Neural cell (in vitro differentiated cells): ENCODE measurements at regions not wholly inside any gene's neighbourhood (a gene's known extent, or its start where the extent isn't known, plus 50 kb on each side); places are given as distances from the start of the nearest gene placed in this dataset.

Source experiments
- H2AFZ ChIP-seq: fragments of 200-600, 300-800 bp; sonication (generic), shearing (Covaris generic); 2 replicates; pipeline ENCODE4 v1.6.0; 2014; ENCODE audit warnings: low read depth, mild to moderate bottlenecking, antibody characterized with exemption, low read length, moderate library complexity
- H3F3A ChIP-seq: fragments of 200-600 bp; shearing (Covaris generic); 2 replicates; pipeline ENCODE4 v1.6.1; 2016; ENCODE audit warnings: mild to moderate bottlenecking, moderate library complexity, mixed read lengths, antibody characterized with exemption, low read length; ENCODE audit not compliant: insufficient read depth, poor library complexity, severe bottlenecking
- H3K27ac ChIP-seq: fragments of 200-600, 300-800 bp; sonication (generic), shearing (Covaris generic); 2 replicates; pipeline ENCODE4 v1.5.1; 2014; ENCODE audit warnings: mild to moderate bottlenecking, low read length, moderate library complexity
- H3K27me3 ChIP-seq: fragments of 300-800, 200-600 bp; sonication (generic), shearing (Covaris generic); 2 replicates; pipeline ENCODE4 v1.6.0; 2014; ENCODE audit warnings: mild to moderate bottlenecking, low read depth, low read length, moderate library complexity; ENCODE audit not compliant: insufficient read depth
- H3K36me3 ChIP-seq: fragments of 300-800, 200-600 bp; sonication (generic), shearing (Covaris generic); 2 replicates; pipeline ENCODE4 v1.5.1; 2014; ENCODE audit warnings: mild to moderate bottlenecking, antibody characterized with exemption, low read length, moderate library complexity; ENCODE audit not compliant: insufficient read depth
- H3K4me2 ChIP-seq: fragments of 300-800, 200-600 bp; sonication (generic), shearing (Covaris generic); 2 replicates; pipeline ENCODE4 v1.6.0; 2014; ENCODE audit warnings: mild to moderate bottlenecking, low read length
- H3K4me3 ChIP-seq: fragments of 300-800, 200-600 bp; sonication (generic), shearing (Covaris generic); 2 replicates; pipeline ENCODE4 v1.5.1; 2014; ENCODE audit warnings: mild to moderate bottlenecking, low read length, moderate library complexity
- H3K79me2 ChIP-seq: fragments of 200-600 bp; shearing (Covaris generic); replicated peaks from 2 replicates; pipeline ENCODE4 v1.6.0; 2014; ENCODE audit warnings: mild to moderate bottlenecking, low read length, moderate library complexity; ENCODE audit not compliant: insufficient read depth
- H3K9ac ChIP-seq: fragments of 300-800, 200-600 bp; sonication (generic), shearing (Covaris generic); 2 replicates; pipeline ENCODE4 v1.6.1; 2016; ENCODE audit warnings: mild to moderate bottlenecking, low read length, mixed read lengths
- H3K9me2 ChIP-seq: fragments of 200-600 bp; shearing (Covaris generic); 2 replicates; pipeline ENCODE4 v1.6.1; 2016; ENCODE audit warnings: mild to moderate bottlenecking, low read length, mixed read lengths; ENCODE audit not compliant: insufficient read depth
- H3K9me3 ChIP-seq: fragments of 200-600, 300-800 bp; sonication (generic), shearing (Covaris generic); 2 replicates; pipeline ENCODE4 v1.6.1; 2016; ENCODE audit warnings: mild to moderate bottlenecking, mixed run types, low read length, moderate library complexity, mixed read lengths
- H4K20me1 ChIP-seq: fragments of 200-600 bp; shearing (Covaris generic); 2 replicates; pipeline ENCODE4 v1.6.1; 2016; ENCODE audit warnings: mild to moderate bottlenecking, mixed run types; ENCODE audit not compliant: insufficient read depth
- EP300 ChIP-seq: fragments of 450-650 bp; conservative IDR thresholded peaks from 2 replicates; pipeline ENCODE4 v1.6.1; 2014; ENCODE audit warnings: antibody characterized with exemption, mild to moderate bottlenecking, moderate library complexity; ENCODE audit not compliant: poor library complexity, severe bottlenecking
- EZH2 ChIP-seq: fragments of 200-600, 300-800 bp; shearing (Covaris generic), sonication (generic); IDR thresholded peaks from 2 replicates; pipeline ENCODE4 v1.6.1; 2014; ENCODE audit warnings: antibody characterized with exemption, low read length, borderline replicate concordance, mild to moderate bottlenecking; ENCODE audit not compliant: insufficient read depth, poor library complexity, severe bottlenecking
- MXI1 ChIP-seq: fragments of 450-650 bp; conservative IDR thresholded peaks from 2 replicates; pipeline ENCODE4 v1.6.1; 2014; ENCODE audit warnings: antibody characterized with exemption, mild to moderate bottlenecking; ENCODE audit not compliant: poor library complexity, severe bottlenecking
- POLR2AphosphoS5 ChIP-seq: IDR thresholded peaks from 2 replicates; pipeline ENCODE4 v1.6.1; 2012
- RAD21 ChIP-seq: fragments of 450-650 bp; conservative IDR thresholded peaks from 2 replicates; pipeline ENCODE4 v1.6.1; 2014; ENCODE audit warnings: antibody characterized with exemption, mild to moderate bottlenecking, moderate library complexity
- SMC3 ChIP-seq: fragments of 450-650 bp; conservative IDR thresholded peaks from 2 replicates; pipeline ENCODE4 v1.6.1; 2014; ENCODE audit warnings: antibody characterized with exemption, mild to moderate bottlenecking, moderate library complexity; ENCODE audit not compliant: poor library complexity
- TAF1 ChIP-seq: IDR thresholded peaks from 2 replicates; pipeline ENCODE4 v1.6.1; 2012; ENCODE audit warnings: low read depth
- TF ChIP-seq, protein P1 (sequence below): fragments of 450-650 bp; IDR thresholded peaks from 2 replicates; pipeline ENCODE4 v1.5.1; 2014; ENCODE audit warnings: antibody characterized with exemption, mild to moderate bottlenecking, moderate library complexity; ENCODE audit not compliant: poor library complexity, severe bottlenecking
- TF ChIP-seq, protein P2 (sequence below): IDR thresholded peaks from 2 replicates; pipeline ENCODE4 v1.6.1; 2012; ENCODE audit warnings: borderline replicate concordance

DNA sequence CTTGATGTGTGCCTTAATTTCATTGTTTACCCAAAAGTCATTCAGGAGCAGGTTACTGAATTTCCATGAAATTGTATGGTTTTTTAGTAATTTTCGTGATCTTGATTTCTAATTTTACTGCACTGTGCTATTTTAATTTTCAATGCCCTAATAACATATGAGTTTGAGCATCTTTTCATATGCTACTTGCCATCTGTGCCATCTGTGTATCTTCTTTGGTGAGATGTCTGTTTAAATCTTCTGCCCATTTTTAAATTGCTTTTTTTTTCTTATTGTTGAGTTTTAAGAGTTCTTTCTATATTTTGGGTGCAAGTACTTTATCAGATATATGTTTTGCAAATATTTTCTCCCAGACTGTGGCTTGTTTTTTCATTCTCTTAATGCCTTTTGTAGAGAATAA, 165.9 kb downstream of the ST6GAL2 start:
- no peak overlapping the region for H3K9ac ChIP-seq

GRCh38 chr2:106724301-106724794, 161.6 kb downstream of the ST6GAL2 start:
- H3K27me3 ChIP-seq: no peaks in the 10 kb centered on the region

More for the DNA sequence above, 165.9 kb downstream of the ST6GAL2 start:
- Histone ChIP-seq H3K79me2 (no peaks in the 10 kb centered on the region), H3K27me3 (no peaks in the 10 kb centered on the region), H3K9me3 (peaks cover 7% of the 10 kb centered on the region), H3K27ac (no peak overlapping the region), H2AFZ (no peak overlapping the region), H3K4me2 (no peak overlapping the region), H3F3A (no peaks in the 10 kb centered on the region), H4K20me1 (no peaks in the 10 kb centered on the region), H3K4me3 (no peak overlapping the region), H3K9me2 (no peaks in the 10 kb centered on the region), H3K36me3 (no peaks in the 10 kb centered on the region)
- TF ChIP-seq, protein P1, sequence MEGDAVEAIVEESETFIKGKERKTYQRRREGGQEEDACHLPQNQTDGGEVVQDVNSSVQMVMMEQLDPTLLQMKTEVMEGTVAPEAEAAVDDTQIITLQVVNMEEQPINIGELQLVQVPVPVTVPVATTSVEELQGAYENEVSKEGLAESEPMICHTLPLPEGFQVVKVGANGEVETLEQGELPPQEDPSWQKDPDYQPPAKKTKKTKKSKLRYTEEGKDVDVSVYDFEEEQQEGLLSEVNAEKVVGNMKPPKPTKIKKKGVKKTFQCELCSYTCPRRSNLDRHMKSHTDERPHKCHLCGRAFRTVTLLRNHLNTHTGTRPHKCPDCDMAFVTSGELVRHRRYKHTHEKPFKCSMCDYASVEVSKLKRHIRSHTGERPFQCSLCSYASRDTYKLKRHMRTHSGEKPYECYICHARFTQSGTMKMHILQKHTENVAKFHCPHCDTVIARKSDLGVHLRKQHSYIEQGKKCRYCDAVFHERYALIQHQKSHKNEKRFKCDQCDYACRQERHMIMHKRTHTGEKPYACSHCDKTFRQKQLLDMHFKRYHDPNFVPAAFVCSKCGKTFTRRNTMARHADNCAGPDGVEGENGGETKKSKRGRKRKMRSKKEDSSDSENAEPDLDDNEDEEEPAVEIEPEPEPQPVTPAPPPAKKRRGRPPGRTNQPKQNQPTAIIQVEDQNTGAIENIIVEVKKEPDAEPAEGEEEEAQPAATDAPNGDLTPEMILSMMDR: no peak

GRCh38 chr2:106734165-106734564, 151.8 kb downstream of the ST6GAL2 start:
- Histone ChIP-seq H3F3A (no peaks in the 10 kb centered on the region), H3K4me2 (no peak overlapping the region), H2AFZ (no peak overlapping the region), H3K79me2 (no peaks in the 10 kb centered on the region), H3K4me3 (no peak overlapping the region), H3K27ac (no peak overlapping the region), H4K20me1 (no peaks in the 10 kb centered on the region), H3K9ac (no peak overlapping the region), H3K9me3 (no peaks in the 10 kb centered on the region), H3K27me3 (no peaks in the 10 kb centered on the region), H3K9me2 (no peaks in the 10 kb centered on the region), H3K36me3 (no peaks in the 10 kb centered on the region)
- no peak for TF ChIP-seq EP300
- TF ChIP-seq, protein P1: no peak
- no peak for TF ChIP-seq TAF1
- no peak for TF ChIP-seq SMC3
- TF ChIP-seq EZH2: no peak
- no peak for TF ChIP-seq POLR2AphosphoS5
- TF ChIP-seq MXI1: no peak
- TF ChIP-seq RAD21: no peak
- TF ChIP-seq, protein P2, sequence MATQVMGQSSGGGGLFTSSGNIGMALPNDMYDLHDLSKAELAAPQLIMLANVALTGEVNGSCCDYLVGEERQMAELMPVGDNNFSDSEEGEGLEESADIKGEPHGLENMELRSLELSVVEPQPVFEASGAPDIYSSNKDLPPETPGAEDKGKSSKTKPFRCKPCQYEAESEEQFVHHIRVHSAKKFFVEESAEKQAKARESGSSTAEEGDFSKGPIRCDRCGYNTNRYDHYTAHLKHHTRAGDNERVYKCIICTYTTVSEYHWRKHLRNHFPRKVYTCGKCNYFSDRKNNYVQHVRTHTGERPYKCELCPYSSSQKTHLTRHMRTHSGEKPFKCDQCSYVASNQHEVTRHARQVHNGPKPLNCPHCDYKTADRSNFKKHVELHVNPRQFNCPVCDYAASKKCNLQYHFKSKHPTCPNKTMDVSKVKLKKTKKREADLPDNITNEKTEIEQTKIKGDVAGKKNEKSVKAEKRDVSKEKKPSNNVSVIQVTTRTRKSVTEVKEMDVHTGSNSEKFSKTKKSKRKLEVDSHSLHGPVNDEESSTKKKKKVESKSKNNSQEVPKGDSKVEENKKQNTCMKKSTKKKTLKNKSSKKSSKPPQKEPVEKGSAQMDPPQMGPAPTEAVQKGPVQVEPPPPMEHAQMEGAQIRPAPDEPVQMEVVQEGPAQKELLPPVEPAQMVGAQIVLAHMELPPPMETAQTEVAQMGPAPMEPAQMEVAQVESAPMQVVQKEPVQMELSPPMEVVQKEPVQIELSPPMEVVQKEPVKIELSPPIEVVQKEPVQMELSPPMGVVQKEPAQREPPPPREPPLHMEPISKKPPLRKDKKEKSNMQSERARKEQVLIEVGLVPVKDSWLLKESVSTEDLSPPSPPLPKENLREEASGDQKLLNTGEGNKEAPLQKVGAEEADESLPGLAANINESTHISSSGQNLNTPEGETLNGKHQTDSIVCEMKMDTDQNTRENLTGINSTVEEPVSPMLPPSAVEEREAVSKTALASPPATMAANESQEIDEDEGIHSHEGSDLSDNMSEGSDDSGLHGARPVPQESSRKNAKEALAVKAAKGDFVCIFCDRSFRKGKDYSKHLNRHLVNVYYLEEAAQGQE: no peak

More at GRCh38 chr2:106724301-106724794, 161.6 kb downstream of the ST6GAL2 start:
- Histone ChIP-seq H3K9me2 (no peaks in the 10 kb centered on the region), H4K20me1 (no peaks in the 10 kb centered on the region), H3K36me3 (no peaks in the 10 kb centered on the region), H3K79me2 (no peaks in the 10 kb centered on the region), H2AFZ (no peak overlapping the region), H3K9ac (no peak overlapping the region), H3F3A (no peaks in the 10 kb centered on the region), H3K9me3 (no peaks in the 10 kb centered on the region), H3K4me2 (no peak overlapping the region), H3K27ac (no peak overlapping the region), H3K4me3 (no peak overlapping the region)
- TF ChIP-seq, protein P1: no peak
- TF ChIP-seq EP300: no peak
